ENCODE measurements at regions not wholly inside any gene's neighbourhood (a gene's known extent, or its start where the extent isn't known, plus 50 kb on each side); places are given as distances from the start of the nearest gene placed in this dataset.

- no peak for DNase-seq
These were observed 156.0 kb downstream of the TOMM20 start for GRCh38 chr1:234972411-234973191.

GRCh38 chr1:234971586-234972297 is 156.9 kb downstream of the TOMM20 start:
- no peak for DNase-seq

GRCh38 chr1:234970731-234971476 is 157.7 kb downstream of the TOMM20 start:
- peak; percentile 93 for DNase-seq

GRCh38 chr1:234970401-234970730 is 158.3 kb downstream of the TOMM20 start:
- DNase-seq, result peak; percentile 85

GRCh38 chr1:234969581-234970400 is 158.8 kb downstream of the TOMM20 start:
- DNase-seq, result peak; percentile 85

- DNase-seq, result peak; percentile 81
These were observed 159.6 kb downstream of the TOMM20 start for GRCh38 chr1:234969011-234969441.

- DNase-seq, result peak; percentile 62
These were observed 160.2 kb downstream of the TOMM20 start for GRCh38 chr1:234968451-234968850.

GRCh38 chr1:234967121-234967520 is 161.5 kb downstream of the TOMM20 start:
- DNase-seq, result no peak

GRCh38 chr1:234965111-234965510 is 163.5 kb downstream of the TOMM20 start:
- DNase-seq, result no peak

- no peak for DNase-seq
These were observed 164.5 kb downstream of the TOMM20 start for GRCh38 chr1:234963904-234964702.

- DNase-seq, result no peak
These were observed 165.3 kb downstream of the TOMM20 start for GRCh38 chr1:234963180-234963903.

- no peak for DNase-seq
These were observed 166.2 kb downstream of the TOMM20 start for GRCh38 chr1:234962340-234962989.

- no peak for DNase-seq
These were observed 166.9 kb downstream of the TOMM20 start for GRCh38 chr1:234961456-234962339.

GRCh38 chr1:234960722-234961455 is 167.7 kb downstream of the TOMM20 start:
- no peak for DNase-seq

- no peak for DNase-seq
These were observed 169.7 kb downstream of the TOMM20 start for GRCh38 chr1:234958706-234959657.

GRCh38 chr1:234958066-234958705 is 170.5 kb downstream of the TOMM20 start:
- DNase-seq, result peak; percentile 54

All from SHP77 treated with DMSO at 0.1 percent for 48 hours (cell line).